ENCODE measurements at regions not wholly inside any gene's neighbourhood (a gene's known extent, or its start where the extent isn't known, plus 50 kb on each side); places are given as distances from the start of the nearest gene placed in this dataset.

DNA sequence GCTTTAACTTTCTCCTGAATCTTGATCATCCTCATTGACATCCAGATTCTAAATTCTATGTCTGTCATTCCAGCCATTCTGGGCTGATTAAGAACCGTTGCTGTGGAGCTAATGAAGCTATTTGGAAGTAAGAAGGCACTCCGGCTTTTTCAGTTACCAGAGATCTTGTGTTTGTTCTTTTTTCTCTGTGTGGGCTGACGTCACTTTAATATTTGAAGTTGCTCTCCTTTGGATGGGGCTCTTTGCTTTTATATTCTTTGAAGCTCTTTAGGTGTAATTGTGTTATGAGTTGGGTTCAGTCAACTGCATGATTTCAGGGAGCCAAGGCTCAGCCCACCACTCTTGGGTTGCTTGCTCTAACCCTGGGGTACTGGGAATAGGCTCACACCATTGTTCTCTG is 460.6 kb downstream of the CDH8 start:
- H3K4me1 Mint-ChIP-seq = no peaks in the 10 kb centered on the region
- no peak overlapping the region for H3K27ac ChIP-seq (ENCODE audit: insufficient read depth, low read length, poor library complexity, severe bottlenecking)
- H3K4me3 ChIP-seq (ENCODE audit: low read depth, low read length) = no peak overlapping the region
- H3K27me3 ChIP-seq (ENCODE audit: control insufficient read depth, insufficient read depth, low read length) = no peaks in the 10 kb centered on the region
- peaks cover 3 to 50% (median 22%) of the 10 kb centered on the region in 7 donors for H3K9me3 Mint-ChIP-seq
- H3K36me3 ChIP-seq (ENCODE audit: control insufficient read depth, insufficient read depth, low read length) = no peaks in the 10 kb centered on the region
- no peak overlapping the region for H3K27ac Mint-ChIP-seq
- no peak overlapping the region for H3K4me3 Mint-ChIP-seq
- peaks cover 4 to 21% of the 10 kb centered on the region in 2 experiments for H3K9me3 ChIP-seq (ENCODE audit: control insufficient read depth in 2 of 2, low read length in 2 of 2)
- H3K36me3 Mint-ChIP-seq = no peaks in the 10 kb centered on the region
- DNase-seq (no peak), ATAC-seq (ENCODE audit: low read depth in 2 of 2) (no peak)
- no peaks in the 10 kb centered on the region for H3K27me3 Mint-ChIP-seq
- H3K4me1 ChIP-seq (ENCODE audit: control insufficient read depth, insufficient read depth, low read length, poor library complexity, severe bottlenecking) = no peaks in the 10 kb centered on the region

DNA sequence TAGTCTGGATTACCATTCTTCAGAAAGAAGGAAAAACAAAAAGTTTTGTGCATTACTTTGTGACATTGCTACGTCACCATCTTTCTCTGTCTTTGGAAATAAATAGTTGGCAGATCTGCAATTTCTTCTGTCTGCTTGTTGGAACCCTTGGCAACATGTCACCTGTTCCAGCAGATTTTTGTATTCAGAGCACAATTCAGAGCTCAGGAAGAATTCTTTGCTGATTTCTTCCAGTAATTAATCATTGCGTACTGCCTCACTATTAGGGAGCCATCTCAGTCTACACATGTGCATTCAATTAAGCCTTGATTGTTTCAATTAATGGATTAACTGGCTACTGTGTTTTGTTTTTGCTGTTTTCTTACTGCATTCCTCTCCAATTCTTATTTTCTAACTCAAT is 467.2 kb downstream of the CDH8 start:
- Mint-ChIP-seq H3K9me3 (peaks cover 4 to 62% (median 11%) of the 10 kb centered on the region in 7 donors), H3K4me3 (no peak overlapping the region), H3K4me1 (no peaks in the 10 kb centered on the region), H3K27ac (no peak overlapping the region), H3K27me3 (no peaks in the 10 kb centered on the region), H3K36me3 (no peaks in the 10 kb centered on the region)
- Histone ChIP-seq H3K4me3 (ENCODE audit: low read depth, low read length) (no peak overlapping the region), H3K36me3 (ENCODE audit: control insufficient read depth, insufficient read depth, low read length) (no peaks in the 10 kb centered on the region), H3K27ac (ENCODE audit: insufficient read depth, low read length, poor library complexity, severe bottlenecking) (no peak overlapping the region), H3K27me3 (ENCODE audit: control insufficient read depth, insufficient read depth, low read length) (no peaks in the 10 kb centered on the region), H3K4me1 (ENCODE audit: control insufficient read depth, insufficient read depth, low read length, poor library complexity, severe bottlenecking) (no peaks in the 10 kb centered on the region), H3K9me3 (ENCODE audit: control insufficient read depth in 2 of 2, low read length in 2 of 2) (peaks cover 2 to 33% of the 10 kb centered on the region in 2 experiments)
- DNase-seq (no peak), ATAC-seq (ENCODE audit: low read depth in 2 of 2) (no peak)

DNA sequence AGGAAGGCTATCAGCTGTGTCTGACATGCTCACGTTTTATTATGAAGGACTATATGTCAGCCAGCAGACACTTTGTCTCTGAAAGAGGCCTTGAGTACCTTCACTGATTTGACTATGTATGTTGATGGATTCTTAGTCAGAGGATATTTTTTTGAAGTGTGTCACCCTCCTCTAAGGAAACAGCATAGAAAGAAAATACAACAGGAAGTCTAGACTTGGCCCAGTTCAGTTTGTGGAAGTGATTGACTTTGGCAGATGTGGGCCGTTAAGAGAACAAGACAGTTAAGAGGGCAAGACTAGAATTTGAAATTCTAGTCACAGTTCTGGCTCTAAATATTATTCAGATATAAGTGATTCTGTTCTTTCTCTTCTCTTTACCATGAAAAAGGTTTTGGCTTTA is 471.5 kb downstream of the CDH8 start:
- Histone ChIP-seq H3K27me3 (ENCODE audit: control insufficient read depth, insufficient read depth, low read length) (no peaks in the 10 kb centered on the region), H3K36me3 (ENCODE audit: control insufficient read depth, insufficient read depth, low read length) (no peaks in the 10 kb centered on the region), H3K4me3 (ENCODE audit: low read depth, low read length) (no peak overlapping the region), H3K4me1 (ENCODE audit: control insufficient read depth, insufficient read depth, low read length, poor library complexity, severe bottlenecking) (no peaks in the 10 kb centered on the region), H3K27ac (ENCODE audit: insufficient read depth, low read length, poor library complexity, severe bottlenecking) (no peak overlapping the region), H3K9me3 (ENCODE audit: control insufficient read depth in 2 of 2, low read length in 2 of 2) (peaks cover 5 to 34% of the 10 kb centered on the region in 2 experiments)
- Mint-ChIP-seq H3K4me3 (no peak overlapping the region), H3K4me1 (no peaks in the 10 kb centered on the region), H3K9me3 (peaks cover 5 to 63% (median 12%) of the 10 kb centered on the region in 7 donors), H3K27me3 (no peaks in the 10 kb centered on the region), H3K36me3 (no peaks in the 10 kb centered on the region), H3K27ac (no peak overlapping the region)
- DNase-seq (no peak), ATAC-seq (ENCODE audit: low read depth in 2 of 2) (no peak)

DNA sequence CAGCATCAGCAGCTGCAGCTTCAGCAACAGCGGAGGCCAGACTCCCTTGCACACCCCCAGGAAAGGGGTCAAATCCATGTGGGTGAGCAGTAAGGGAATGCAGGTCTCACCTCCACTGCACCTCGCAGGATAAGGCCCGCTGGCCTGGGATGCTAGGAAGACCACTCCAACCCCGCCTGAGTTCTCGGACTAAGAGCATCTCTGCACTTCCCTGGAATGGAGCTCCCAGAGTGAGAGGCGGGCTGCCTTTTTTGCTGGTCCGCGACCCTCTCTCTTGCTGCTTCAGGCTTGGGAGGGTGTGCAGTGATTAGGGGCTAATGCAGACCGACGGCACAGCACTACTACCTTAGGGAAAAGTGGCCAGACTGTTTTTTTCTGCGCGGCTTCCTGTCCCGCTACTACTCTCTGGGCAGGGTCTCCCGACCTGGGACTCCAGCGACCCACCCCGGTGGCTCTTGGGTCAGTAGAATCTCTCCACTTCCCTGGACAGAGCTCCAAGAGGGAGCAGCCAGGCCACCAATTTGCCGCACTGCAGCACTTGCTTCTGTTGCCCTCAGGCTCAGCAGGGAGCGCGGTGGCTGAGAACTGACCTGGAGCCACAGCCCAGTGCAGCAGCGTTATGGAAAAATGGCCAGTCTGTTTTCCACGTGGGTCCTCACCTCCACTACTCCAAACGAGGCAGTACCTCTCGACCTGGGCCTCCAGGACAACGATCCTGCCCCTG is 480.4 kb downstream of the CDH8 start:
- no peak overlapping the region for H3K4me3 Mint-ChIP-seq
- Histone ChIP-seq H3K36me3 (ENCODE audit: control insufficient read depth, insufficient read depth, low read length) (no peaks in the 10 kb centered on the region), H3K27me3 (ENCODE audit: control insufficient read depth, insufficient read depth, low read length) (no peaks in the 10 kb centered on the region), H3K4me3 (ENCODE audit: low read depth, low read length) (no peak overlapping the region), H3K4me1 (ENCODE audit: control insufficient read depth, insufficient read depth, low read length, poor library complexity, severe bottlenecking) (no peaks in the 10 kb centered on the region), H3K27ac (ENCODE audit: insufficient read depth, low read length, poor library complexity, severe bottlenecking) (no peak overlapping the region), H3K9me3 (ENCODE audit: control insufficient read depth in 2 of 2, low read length in 2 of 2) (peaks cover 9 to 11% of the 10 kb centered on the region in 2 experiments)
- H3K9me3 Mint-ChIP-seq = peaks cover 2 to 28% (median 5%) of the 10 kb centered on the region in 7 donors
- H3K4me1 Mint-ChIP-seq = no peaks in the 10 kb centered on the region
- H3K27me3 Mint-ChIP-seq = no peaks in the 10 kb centered on the region
- H3K36me3 Mint-ChIP-seq = no peaks in the 10 kb centered on the region
- ATAC-seq (ENCODE audit: low read depth in 2 of 2) (no peak), DNase-seq (no peak)
- H3K27ac Mint-ChIP-seq = no peak overlapping the region

GRCh38 chr16:61549327-61549726 is 486.9 kb downstream of the CDH8 start:
- H3K9me3 ChIP-seq (ENCODE audit: control insufficient read depth in 2 of 2, low read length in 2 of 2) = peaks cover 5 to 8% of the 10 kb centered on the region in 2 experiments
- H3K36me3 ChIP-seq (ENCODE audit: control insufficient read depth, insufficient read depth, low read length) = no peaks in the 10 kb centered on the region
- DNase-seq (no peak), ATAC-seq (ENCODE audit: low read depth in 2 of 2) (no peak)
- Mint-ChIP-seq H3K4me3 (no peak overlapping the region), H3K9me3 (peaks cover 0 to 25% (median 10%) of the 10 kb centered on the region in 7 donors), H3K4me1 (no peaks in the 10 kb centered on the region), H3K36me3 (no peaks in the 10 kb centered on the region), H3K27me3 (no peaks in the 10 kb centered on the region), H3K27ac (no peak overlapping the region)
- H3K4me3 ChIP-seq (ENCODE audit: low read depth, low read length) = no peak overlapping the region
- H3K27ac ChIP-seq (ENCODE audit: insufficient read depth, low read length, poor library complexity, severe bottlenecking) = no peak overlapping the region
- no peaks in the 10 kb centered on the region for H3K27me3 ChIP-seq (ENCODE audit: control insufficient read depth, insufficient read depth, low read length)
- H3K4me1 ChIP-seq (ENCODE audit: control insufficient read depth, insufficient read depth, low read length, poor library complexity, severe bottlenecking) = no peaks in the 10 kb centered on the region

- H3K9me3 Mint-ChIP-seq = peaks cover 2 to 22% (median 9%) of the 10 kb centered on the region in 7 donors
- no peak overlapping the region for H3K4me3 Mint-ChIP-seq
- H3K27ac Mint-ChIP-seq = no peak overlapping the region
- Histone ChIP-seq H3K36me3 (ENCODE audit: control insufficient read depth, insufficient read depth, low read length) (no peaks in the 10 kb centered on the region), H3K27me3 (ENCODE audit: control insufficient read depth, insufficient read depth, low read length) (no peaks in the 10 kb centered on the region), H3K27ac (ENCODE audit: insufficient read depth, low read length, poor library complexity, severe bottlenecking) (no peak overlapping the region), H3K9me3 (ENCODE audit: control insufficient read depth in 2 of 2, low read length in 2 of 2) (peaks cover 7 to 11% of the 10 kb centered on the region in 2 experiments), H3K4me3 (ENCODE audit: low read depth, low read length) (no peak overlapping the region), H3K4me1 (ENCODE audit: control insufficient read depth, insufficient read depth, low read length, poor library complexity, severe bottlenecking) (no peaks in the 10 kb centered on the region)
- H3K27me3 Mint-ChIP-seq = no peaks in the 10 kb centered on the region
- no peaks in the 10 kb centered on the region for H3K4me1 Mint-ChIP-seq
- no peak for ATAC-seq (ENCODE audit: low read depth in 2 of 2)
- no peaks in the 10 kb centered on the region for H3K36me3 Mint-ChIP-seq
- DNase-seq = no peak
Measured at GRCh38 chr16:61547626-61548025, 488.6 kb downstream of the CDH8 start.

DNA sequence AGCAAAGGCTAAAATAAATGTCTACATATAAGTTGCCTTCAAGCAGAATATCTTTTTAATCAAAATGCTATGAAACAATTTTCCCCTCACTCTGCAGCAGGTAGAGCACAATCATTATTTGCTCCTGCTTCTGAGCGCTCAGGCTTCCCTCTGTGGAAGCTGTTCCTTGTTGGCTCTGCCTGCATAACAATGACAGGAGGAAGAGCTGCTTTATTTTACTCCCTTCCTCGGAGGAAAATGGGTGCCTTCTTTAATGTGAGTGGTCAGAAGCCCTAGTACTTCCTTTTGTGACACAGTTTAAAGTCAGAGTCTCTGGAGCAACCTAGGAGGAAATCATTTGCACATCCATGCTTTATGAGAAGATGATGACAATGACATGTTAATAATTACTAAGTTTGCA is 492.1 kb downstream of the CDH8 start:
- Mint-ChIP-seq H3K9me3 (peaks cover 7 to 20% (median 11%) of the 10 kb centered on the region in 7 donors), H3K4me3 (no peak overlapping the region), H3K4me1 (no peaks in the 10 kb centered on the region), H3K27me3 (no peaks in the 10 kb centered on the region), H3K36me3 (no peaks in the 10 kb centered on the region), H3K27ac (no peak overlapping the region)
- Histone ChIP-seq H3K4me3 (ENCODE audit: low read depth, low read length) (no peak overlapping the region), H3K4me1 (ENCODE audit: control insufficient read depth, insufficient read depth, low read length, poor library complexity, severe bottlenecking) (no peaks in the 10 kb centered on the region), H3K27me3 (ENCODE audit: control insufficient read depth, insufficient read depth, low read length) (no peaks in the 10 kb centered on the region), H3K36me3 (ENCODE audit: control insufficient read depth, insufficient read depth, low read length) (no peaks in the 10 kb centered on the region), H3K27ac (ENCODE audit: insufficient read depth, low read length, poor library complexity, severe bottlenecking) (no peak overlapping the region), H3K9me3 (ENCODE audit: control insufficient read depth in 2 of 2, low read length in 2 of 2) (peaks cover 7 to 17% of the 10 kb centered on the region in 2 experiments)
- no peak for ATAC-seq (ENCODE audit: low read depth in 2 of 2)
- DNase-seq = no peak

- H3K9me3 Mint-ChIP-seq = peaks cover 9 to 34% (median 11%) of the 10 kb centered on the region in 7 donors
- DNase-seq (no peak), ATAC-seq (ENCODE audit: low read depth in 2 of 2) (no peak)
- Histone ChIP-seq H3K4me1 (ENCODE audit: control insufficient read depth, insufficient read depth, low read length, poor library complexity, severe bottlenecking) (no peaks in the 10 kb centered on the region), H3K4me3 (ENCODE audit: low read depth, low read length) (no peak overlapping the region), H3K27ac (ENCODE audit: insufficient read depth, low read length, poor library complexity, severe bottlenecking) (no peak overlapping the region), H3K9me3 (ENCODE audit: control insufficient read depth in 2 of 2, low read length in 2 of 2) (peaks cover 3 to 13% of the 10 kb centered on the region in 2 experiments), H3K36me3 (ENCODE audit: control insufficient read depth, insufficient read depth, low read length) (no peaks in the 10 kb centered on the region), H3K27me3 (ENCODE audit: control insufficient read depth, insufficient read depth, low read length) (no peaks in the 10 kb centered on the region)
- no peak overlapping the region for H3K27ac Mint-ChIP-seq
- H3K4me1 Mint-ChIP-seq = no peaks in the 10 kb centered on the region
- no peak overlapping the region for H3K4me3 Mint-ChIP-seq
- no peaks in the 10 kb centered on the region for H3K36me3 Mint-ChIP-seq
- H3K27me3 Mint-ChIP-seq = no peaks in the 10 kb centered on the region
Measured at GRCh38 chr16:61540216-61540615, 496.0 kb downstream of the CDH8 start.

Data from CD4-positive, CD25-positive, alpha-beta regulatory T cell (primary cell).